Colonic mucosa (tissue), 4 donors: ENCODE measurements at regions not wholly inside any gene's neighbourhood (a gene's known extent, or its start where the extent isn't known, plus 50 kb on each side); places are given as distances from the start of the nearest gene placed in this dataset.

Source experiments
- DNase-seq: peaks from one replicate; pipeline ENCODE4 v3.0.0-alpha.2; 2020
- H3K27ac ChIP-seq: fragments of 200-600 bp; one replicate; pipeline ENCODE4 v1.8.0; 2021
- H3K27me3 ChIP-seq: fragments of 200-600 bp; one replicate; pipeline ENCODE4 v1.8.0; 2021
- H3K36me3 ChIP-seq: fragments of 200-600 bp; one replicate; pipeline ENCODE4 v1.8.0; 2021
- H3K4me1 ChIP-seq: fragments of 200-600 bp; one replicate; pipeline ENCODE4 v1.8.0; 2021; ENCODE audit warnings: mild to moderate bottlenecking
- H3K4me3 ChIP-seq: fragments of 200-600 bp; one replicate; pipeline ENCODE4 v1.8.0; 2021
- H3K9ac ChIP-seq, 2 donors: one replicate each; pipeline ENCODE4 v1.7.0; 2013; ENCODE audit warnings: control low read depth in 2 of 2, low read depth in 2 of 2, low read length in 2 of 2
- H3K9me3 ChIP-seq: fragments of 200-600 bp; one replicate; pipeline ENCODE4 v1.8.0; 2021
- CTCF ChIP-seq: fragments of 200-600 bp; IDR thresholded peaks from one replicate; pipeline ENCODE4 v1.8.0; 2022; ENCODE audit warnings: antibody characterized with exemption, mild to moderate bottlenecking
- intact Hi-C: fragments of 100-400 bp; cut with DNase I; formaldehyde crosslinking; loops from one replicate; pipeline ENCODE4 v1.14.1; 2022
- donor health status: healthy.
- donor health status: DM: no; HTN: no; CAD: no.
- donor health status: DM: no; HTN: no; CAD: no.

GRCh38 chr2:125224188-125224587 lies 1199.1 kb downstream of the CNTNAP5 start:
- H3K4me3 ChIP-seq: no peak overlapping the region
- H3K9me3 ChIP-seq: no peaks in the 10 kb centered on the region
- no peak overlapping the region for H3K27ac ChIP-seq
- DNase-seq: no peak
- no peaks in the 10 kb centered on the region for H3K27me3 ChIP-seq
- intact Hi-C loops: no loop called here
- TF ChIP-seq CTCF: no peak
- H3K36me3 ChIP-seq: no peaks in the 10 kb centered on the region
- no peak overlapping the region for H3K9ac ChIP-seq
- H3K4me1 ChIP-seq: no peaks in the 10 kb centered on the region

- Histone ChIP-seq H3K4me1 (no peaks in the 10 kb centered on the region), H3K9ac (no peak overlapping the region), H3K27me3 (no peaks in the 10 kb centered on the region), H3K27ac (no peak overlapping the region), H3K4me3 (no peak overlapping the region), H3K9me3 (no peaks in the 10 kb centered on the region), H3K36me3 (no peaks in the 10 kb centered on the region)
- DNase-seq: no peak
- intact Hi-C loops: no loop called here
- TF ChIP-seq CTCF: no peak
Observed at GRCh38 chr2:125224830-125225229, 1199.7 kb downstream of the CNTNAP5 start.

GRCh38 chr2:125227843-125228392 lies 1202.8 kb downstream of the CNTNAP5 start:
- Histone ChIP-seq H3K36me3 (no peaks in the 10 kb centered on the region), H3K9ac (no peak overlapping the region), H3K4me3 (no peak overlapping the region), H3K27me3 (no peaks in the 10 kb centered on the region), H3K27ac (no peak overlapping the region), H3K9me3 (no peaks in the 10 kb centered on the region), H3K4me1 (no peaks in the 10 kb centered on the region)
- TF ChIP-seq CTCF: no peak
- DNase-seq: no peak
- intact Hi-C loops: no loop called here

GRCh38 chr2:125240870-125241269 lies 1215.8 kb downstream of the CNTNAP5 start:
- no peaks in the 10 kb centered on the region for H3K9me3 ChIP-seq
- no peak overlapping the region for H3K27ac ChIP-seq
- H3K4me1 ChIP-seq: no peaks in the 10 kb centered on the region
- no peak for TF ChIP-seq CTCF
- DNase-seq: no peak
- H3K27me3 ChIP-seq: no peaks in the 10 kb centered on the region
- no peak overlapping the region for H3K9ac ChIP-seq
- H3K4me3 ChIP-seq: no peak overlapping the region
- intact Hi-C loops: no loop called here
- H3K36me3 ChIP-seq: no peaks in the 10 kb centered on the region

GRCh38 chr2:125243074-125243473 lies 1218.0 kb downstream of the CNTNAP5 start:
- no peaks in the 10 kb centered on the region for H3K36me3 ChIP-seq
- intact Hi-C loops: no loop called here
- no peaks in the 10 kb centered on the region for H3K9me3 ChIP-seq
- no peak for DNase-seq
- TF ChIP-seq CTCF: no peak
- H3K9ac ChIP-seq: no peak overlapping the region
- H3K27me3 ChIP-seq: no peaks in the 10 kb centered on the region
- H3K4me3 ChIP-seq: no peak overlapping the region
- no peaks in the 10 kb centered on the region for H3K4me1 ChIP-seq
- H3K27ac ChIP-seq: no peak overlapping the region

- Histone ChIP-seq H3K36me3 (no peaks in the 10 kb centered on the region), H3K9me3 (no peaks in the 10 kb centered on the region), H3K4me1 (no peaks in the 10 kb centered on the region), H3K9ac (no peak overlapping the region), H3K27ac (no peak overlapping the region), H3K27me3 (no peaks in the 10 kb centered on the region), H3K4me3 (no peak overlapping the region)
- no peak for DNase-seq
- intact Hi-C loops: no loop called here
- no peak for TF ChIP-seq CTCF
Observed at GRCh38 chr2:125254010-125254409, 1228.9 kb downstream of the CNTNAP5 start.
